ENCODE measurements at regions not wholly inside any gene's neighbourhood (a gene's known extent, or its start where the extent isn't known, plus 50 kb on each side); places are given as distances from the start of the nearest gene placed in this dataset.

GRCh38 chr7:91514591-91514990, 250.4 kb downstream of the FZD1 start:
- TF ChIP-seq EZH2 (IDR thresholded peaks at IDR 0.05; ENCODE audit: borderline replicate concordance, insufficient read depth, low read depth, low read length, poor library complexity, severe bottlenecking) (no peak), CTCF (IDR thresholded peaks at IDR 0.05) (no peak)
